WTC11 (cell line): ENCODE measurements at regions not wholly inside any gene's neighbourhood (a gene's known extent, or its start where the extent isn't known, plus 50 kb on each side); places are given as distances from the start of the nearest gene placed in this dataset.
A peak's percentile ranks its signal among the peaks of the same experiment; 100 is the strongest.

ENCODE experiments used
- ATAC-seq: fragments of 200-7000 bp; cut with Tn5 transposase; 2 replicates; pipeline ENCODE4 v1.10.0; 2021; ENCODE audit warnings: mild to moderate bottlenecking, moderate library complexity
- CTCF ChIA-PET: fragments of 300-600 bp; sonication (Branson Sonifier 250); formaldehyde crosslinking; loops from one replicate; lab custom pipeline; 2021; ENCODE audit warnings: antibody characterized with exemption; lab: Charles Lee
- POLR2A ChIA-PET: fragments of 350-600 bp; sonication (Branson Sonifier 250); formaldehyde crosslinking; loops from one replicate; lab custom pipeline; 2021; ENCODE audit warnings: antibody characterized with exemption; lab: Charles Lee
- DNase-seq: peaks from one replicate; pipeline ENCODE4 v3.0.0; 2021; ENCODE audit warnings: low spot score
- H3K27ac Mint-ChIP-seq: 2 replicates; pipeline ENCODE4 v1.8.0; 2021; ENCODE audit warnings: mixed read lengths
- H3K27me3 Mint-ChIP-seq: 2 replicates; pipeline ENCODE4 v1.8.0; 2021; ENCODE audit warnings: low read depth, mild to moderate bottlenecking, moderate library complexity, mixed read lengths
- H3K36me3 Mint-ChIP-seq: 2 replicates; pipeline ENCODE4 v1.8.0; 2021; ENCODE audit warnings: mixed read lengths
- H3K4me1 Mint-ChIP-seq: 2 replicates; pipeline ENCODE4 v1.8.0; 2022; ENCODE audit warnings: mixed read lengths
- H3K4me3 Mint-ChIP-seq: 2 replicates; pipeline ENCODE4 v1.8.0; 2021; ENCODE audit warnings: mild to moderate bottlenecking, moderate library complexity, mixed read lengths
- H3K9me3 Mint-ChIP-seq: 2 replicates; pipeline ENCODE4 v1.8.0; 2021; ENCODE audit warnings: mixed read lengths
- ATF2 ChIP-seq: sonication (generic); formaldehyde crosslinking; IDR thresholded peaks from 2 replicates; pipeline ENCODE4 v1.8.1; 2022; ENCODE audit warnings: low read depth, missing genetic modification reagents, borderline replicate concordance
- ELF4 ChIP-seq: sonication (generic); formaldehyde crosslinking; IDR thresholded peaks from 2 replicates; pipeline ENCODE4 v1.8.1; 2022; ENCODE audit warnings: low read depth, mild to moderate bottlenecking, moderate library complexity, missing genetic modification reagents
- ETV6 ChIP-seq: sonication (generic); formaldehyde crosslinking; IDR thresholded peaks from 2 replicates; pipeline ENCODE4 v1.8.1; 2022; ENCODE audit warnings: mild to moderate bottlenecking, missing genetic modification reagents
- FOXK1 ChIP-seq: sonication (generic); formaldehyde crosslinking; IDR thresholded peaks from 2 replicates; pipeline ENCODE4 v1.8.0; 2022; ENCODE audit warnings: mild to moderate bottlenecking, moderate library complexity, missing genetic modification reagents
- GABPB1 ChIP-seq: sonication (generic); formaldehyde crosslinking; IDR thresholded peaks from 2 replicates; pipeline ENCODE4 v1.8.1; 2023; ENCODE audit warnings: mild to moderate bottlenecking, missing genetic modification reagents
- KAT7 ChIP-seq: sonication (generic); formaldehyde crosslinking; IDR thresholded peaks from 2 replicates; pipeline ENCODE4 v1.8.1; 2023; ENCODE audit warnings: missing genetic modification reagents, mild to moderate bottlenecking, borderline replicate concordance
- NFATC4 ChIP-seq: fragments of 250-450 bp; sonication (Bioruptor Pico); IDR thresholded peaks from 2 replicates; pipeline ENCODE4 v1.9.0; 2021; ENCODE audit warnings: mild to moderate bottlenecking
- NFE2L1 ChIP-seq: sonication (generic); formaldehyde crosslinking; IDR thresholded peaks from 2 replicates; pipeline ENCODE4 v1.8.1; 2023; ENCODE audit warnings: missing genetic modification reagents
- NR1H2 ChIP-seq: sonication (generic); formaldehyde crosslinking; IDR thresholded peaks from 2 replicates; pipeline ENCODE4 v1.9.0; 2021; ENCODE audit warnings: mild to moderate bottlenecking, moderate library complexity, missing genetic modification reagents
- SOX15 ChIP-seq: fragments of 250-450 bp; sonication (Bioruptor Pico); IDR thresholded peaks from 2 replicates; pipeline ENCODE4 v1.9.0; 2021; ENCODE audit warnings: mild to moderate bottlenecking
- SP1 ChIP-seq: sonication (generic); formaldehyde crosslinking; conservative IDR thresholded peaks from 2 replicates; pipeline ENCODE4 v1.8.1; 2022; ENCODE audit warnings: missing genetic modification reagents
- TEAD4 ChIP-seq: sonication (generic); formaldehyde crosslinking; IDR thresholded peaks from 2 replicates; pipeline ENCODE4 v1.8.0; 2022; ENCODE audit warnings: mild to moderate bottlenecking, missing genetic modification reagents
- USF1 ChIP-seq: sonication (generic); formaldehyde crosslinking; IDR thresholded peaks from 2 replicates; pipeline ENCODE4 v1.8.0; 2022; ENCODE audit warnings: mild to moderate bottlenecking, missing genetic modification reagents
- ZNF219 ChIP-seq: sonication (generic); formaldehyde crosslinking; IDR thresholded peaks from 2 replicates; pipeline ENCODE4 v1.8.0; 2023; ENCODE audit warnings: missing genetic modification reagents, mild to moderate bottlenecking, borderline replicate concordance
- ZNF671 ChIP-seq: fragments of 250-450 bp; sonication (Bioruptor Pico); IDR thresholded peaks from 2 replicates; pipeline ENCODE4 v1.8.0; 2021; ENCODE audit warnings: mild to moderate bottlenecking
- TF ChIP-seq, protein P1 (sequence below): sonication (generic); formaldehyde crosslinking; IDR thresholded peaks from 2 replicates; pipeline ENCODE4 v1.8.1; 2023; ENCODE audit warnings: mild to moderate bottlenecking, missing genetic modification reagents
- TF ChIP-seq, protein P2 (sequence below): sonication (generic); formaldehyde crosslinking; IDR thresholded peaks from 2 replicates; pipeline ENCODE4 v1.8.1; 2022; ENCODE audit warnings: mild to moderate bottlenecking, moderate library complexity, missing genetic modification reagents
- TF ChIP-seq, protein P3 (sequence below): sonication (generic); formaldehyde crosslinking; IDR thresholded peaks from 2 replicates; pipeline ENCODE4 v1.8.1; 2022; ENCODE audit warnings: mild to moderate bottlenecking, missing genetic modification reagents, moderate library complexity, borderline replicate concordance
- TF ChIP-seq, protein P4 (sequence below): sonication (generic); formaldehyde crosslinking; IDR thresholded peaks from 2 replicates; pipeline ENCODE4 v1.8.1; 2023; ENCODE audit warnings: mild to moderate bottlenecking, missing genetic modification reagents, moderate library complexity

DNA sequence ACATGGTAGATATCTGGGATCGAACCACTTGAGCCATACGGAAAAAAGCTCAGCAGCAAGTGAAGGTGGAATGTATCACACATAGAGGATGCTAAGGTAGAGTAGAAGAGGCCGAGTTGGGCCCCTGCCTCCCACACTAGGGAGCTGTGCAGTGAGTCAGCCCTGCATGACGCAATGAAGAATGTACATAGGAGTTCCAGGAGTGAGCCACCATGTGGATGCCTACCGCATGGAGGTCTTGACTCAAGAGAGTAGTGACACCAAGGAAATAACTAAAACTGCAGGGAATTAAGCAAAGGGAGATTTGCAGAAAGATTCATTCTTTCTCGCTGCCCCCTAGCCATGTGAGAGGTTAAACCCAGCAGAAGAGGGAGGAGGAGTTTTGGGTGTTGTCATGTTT is 389.6 kb upstream of the IGFBP7 start:
- peak; percentile 20; the same call in 1 of the 2 replicates for ATAC-seq
- H3K36me3 Mint-ChIP-seq: no peaks in the 10 kb centered on the region

DNA sequence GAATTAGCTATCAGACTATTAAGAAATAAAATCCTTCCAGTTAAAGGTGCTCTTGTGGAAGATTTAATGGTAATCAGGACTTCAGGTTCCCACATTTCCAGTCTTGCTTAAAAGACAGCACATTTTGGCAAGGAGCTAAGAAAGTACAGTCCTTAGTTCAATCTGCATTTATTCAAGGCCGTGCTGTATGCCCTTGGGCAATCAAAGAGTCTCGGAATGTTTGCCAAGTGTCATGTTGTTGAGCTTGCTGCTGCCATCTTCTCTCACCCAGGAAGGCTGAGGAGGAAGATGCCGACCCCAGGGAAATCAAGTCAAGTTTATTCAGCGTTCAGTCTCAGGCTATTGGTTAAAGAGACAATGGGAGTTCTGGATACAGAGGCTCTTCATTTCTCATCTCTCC is 388.1 kb upstream of the IGFBP7 start:
- Mint-ChIP-seq H3K4me3 (no peak overlapping the region), H3K27ac (no peak overlapping the region), H3K4me1 (peaks cover 8% of the 10 kb centered on the region), H3K9me3 (no peaks in the 10 kb centered on the region), H3K27me3 (peaks cover under 1% of the 10 kb centered on the region; the same call in 1 of the 2 replicates), H3K36me3 (no peaks in the 10 kb centered on the region)
- TF ChIP-seq NR1H2: no peak
- TF ChIP-seq TEAD4 (CRISPR knock-in tag): no peak
- TF ChIP-seq, protein P1, sequence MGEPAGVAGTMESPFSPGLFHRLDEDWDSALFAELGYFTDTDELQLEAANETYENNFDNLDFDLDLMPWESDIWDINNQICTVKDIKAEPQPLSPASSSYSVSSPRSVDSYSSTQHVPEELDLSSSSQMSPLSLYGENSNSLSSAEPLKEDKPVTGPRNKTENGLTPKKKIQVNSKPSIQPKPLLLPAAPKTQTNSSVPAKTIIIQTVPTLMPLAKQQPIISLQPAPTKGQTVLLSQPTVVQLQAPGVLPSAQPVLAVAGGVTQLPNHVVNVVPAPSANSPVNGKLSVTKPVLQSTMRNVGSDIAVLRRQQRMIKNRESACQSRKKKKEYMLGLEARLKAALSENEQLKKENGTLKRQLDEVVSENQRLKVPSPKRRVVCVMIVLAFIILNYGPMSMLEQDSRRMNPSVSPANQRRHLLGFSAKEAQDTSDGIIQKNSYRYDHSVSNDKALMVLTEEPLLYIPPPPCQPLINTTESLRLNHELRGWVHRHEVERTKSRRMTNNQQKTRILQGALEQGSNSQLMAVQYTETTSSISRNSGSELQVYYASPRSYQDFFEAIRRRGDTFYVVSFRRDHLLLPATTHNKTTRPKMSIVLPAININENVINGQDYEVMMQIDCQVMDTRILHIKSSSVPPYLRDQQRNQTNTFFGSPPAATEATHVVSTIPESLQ (CRISPR knock-in tag): no peak
- TF ChIP-seq ZNF219: no peak
- TF ChIP-seq, protein P2, sequence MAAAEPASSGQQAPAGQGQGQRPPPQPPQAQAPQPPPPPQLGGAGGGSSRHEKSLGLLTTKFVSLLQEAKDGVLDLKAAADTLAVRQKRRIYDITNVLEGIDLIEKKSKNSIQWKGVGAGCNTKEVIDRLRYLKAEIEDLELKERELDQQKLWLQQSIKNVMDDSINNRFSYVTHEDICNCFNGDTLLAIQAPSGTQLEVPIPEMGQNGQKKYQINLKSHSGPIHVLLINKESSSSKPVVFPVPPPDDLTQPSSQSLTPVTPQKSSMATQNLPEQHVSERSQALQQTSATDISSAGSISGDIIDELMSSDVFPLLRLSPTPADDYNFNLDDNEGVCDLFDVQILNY: no peak
- TF ChIP-seq FOXK1 (CRISPR knock-in tag): no peak
- no peak for TF ChIP-seq USF1 (CRISPR knock-in tag)
- no peak for TF ChIP-seq ZNF671 (CRISPR knock-in tag)
- ChIA-PET POLR2A (no interaction called here), CTCF (no interaction called here)
- DNase-seq: no peak
- ATAC-seq: no peak

More for the DNA sequence above, 389.6 kb upstream of the IGFBP7 start:
- no peak overlapping the region for H3K27ac Mint-ChIP-seq
- TF ChIP-seq GABPB1 (CRISPR knock-in tag) (peak; percentile 87), SP1 (CRISPR knock-in tag) (no peak)
- TF ChIP-seq, all 79 proteins: peak for 1
- ChIA-PET POLR2A (no interaction called here), CTCF (no interaction called here)
- H3K27me3 Mint-ChIP-seq: no peaks in the 10 kb centered on the region
- H3K4me1 Mint-ChIP-seq: peaks cover 9% of the 10 kb centered on the region
- no peak overlapping the region for H3K4me3 Mint-ChIP-seq
- no peak for DNase-seq
- H3K9me3 Mint-ChIP-seq: no peaks in the 10 kb centered on the region

- no peak for TF ChIP-seq KAT7 (CRISPR knock-in tag)
- TF ChIP-seq ATF2 (CRISPR knock-in tag): no peak
- TF ChIP-seq ELF4 (CRISPR knock-in tag): no peak
- TF ChIP-seq, protein P3, sequence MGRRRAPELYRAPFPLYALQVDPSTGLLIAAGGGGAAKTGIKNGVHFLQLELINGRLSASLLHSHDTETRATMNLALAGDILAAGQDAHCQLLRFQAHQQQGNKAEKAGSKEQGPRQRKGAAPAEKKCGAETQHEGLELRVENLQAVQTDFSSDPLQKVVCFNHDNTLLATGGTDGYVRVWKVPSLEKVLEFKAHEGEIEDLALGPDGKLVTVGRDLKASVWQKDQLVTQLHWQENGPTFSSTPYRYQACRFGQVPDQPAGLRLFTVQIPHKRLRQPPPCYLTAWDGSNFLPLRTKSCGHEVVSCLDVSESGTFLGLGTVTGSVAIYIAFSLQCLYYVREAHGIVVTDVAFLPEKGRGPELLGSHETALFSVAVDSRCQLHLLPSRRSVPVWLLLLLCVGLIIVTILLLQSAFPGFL: no peak
- no peak for TF ChIP-seq ETV6 (CRISPR knock-in tag)
- TF ChIP-seq, protein P2: no peak
- no peak for TF ChIP-seq ZNF219
- no peak for TF ChIP-seq NFATC4 (CRISPR knock-in tag)
- TF ChIP-seq, protein P4, sequence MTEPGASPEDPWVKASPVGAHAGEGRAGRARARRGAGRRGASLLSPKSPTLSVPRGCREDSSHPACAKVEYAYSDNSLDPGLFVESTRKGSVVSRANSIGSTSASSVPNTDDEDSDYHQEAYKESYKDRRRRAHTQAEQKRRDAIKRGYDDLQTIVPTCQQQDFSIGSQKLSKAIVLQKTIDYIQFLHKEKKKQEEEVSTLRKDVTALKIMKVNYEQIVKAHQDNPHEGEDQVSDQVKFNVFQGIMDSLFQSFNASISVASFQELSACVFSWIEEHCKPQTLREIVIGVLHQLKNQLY: no peak
- no peak for TF ChIP-seq NFE2L1
- no peak for TF ChIP-seq SOX15 (CRISPR knock-in tag)
- Mint-ChIP-seq H3K4me1 (peaks cover 8% of the 10 kb centered on the region), H3K27me3 (peaks cover 14% of the 10 kb centered on the region), H3K4me3 (no peak overlapping the region), H3K27ac (no peak overlapping the region), H3K36me3 (no peaks in the 10 kb centered on the region), H3K9me3 (peaks cover 5% of the 10 kb centered on the region)
- ChIA-PET POLR2A (no interaction called here), CTCF (interaction anchor here (0.7 to 0.9 kb wide), 2 partner anchors 49 to 117 kb away, joined by 3 read pairs; no protein-coding TSS in a partner anchor)
- ATAC-seq (no peak), DNase-seq (no peak)
Measured at GRCh38 chr4:57496697-57497471, 386.7 kb upstream of the IGFBP7 start.
